IPS-NIHi7 (cell line): ENCODE measurements at regions not wholly inside any gene's neighbourhood (a gene's known extent, or its start where the extent isn't known, plus 50 kb on each side); places are given as distances from the start of the nearest gene placed in this dataset.
"Not testable (repeated sequence)": the region's sequence is repeated elsewhere in the genome, so short reads cannot be mapped to it uniquely, and the experiment has no call there.

ENCODE experiments used
- DNase-seq: peaks from one replicate; pipeline ENCODE4 v3.0.0; 2012; ENCODE audit warnings: mixed read lengths; ENCODE audit errors: extremely low spot score

GRCh38 chr9:73996844-73997243 lies 500.3 kb upstream of the RORB start:
- no peak for DNase-seq

GRCh38 chr9:74001382-74001781 lies 495.8 kb upstream of the RORB start:
- no peak for DNase-seq

DNA sequence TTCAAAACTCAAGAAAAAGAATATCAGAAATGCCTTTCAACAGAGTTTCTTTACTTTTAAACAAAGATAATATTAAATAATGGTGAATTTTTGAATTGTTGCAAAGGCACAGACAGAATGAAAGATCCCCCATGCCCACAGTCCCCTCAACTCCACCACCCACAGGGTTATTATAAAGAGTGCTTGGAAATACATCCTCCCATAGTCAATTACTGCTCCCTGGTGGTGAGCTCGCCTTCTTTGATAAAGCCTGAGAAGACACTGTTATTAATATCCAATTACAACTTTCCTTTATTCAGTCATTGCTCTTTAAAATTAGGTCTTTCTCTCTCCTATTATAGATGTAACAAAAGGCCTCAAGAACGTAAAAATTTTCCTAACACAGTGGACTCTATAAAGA lies 490.2 kb upstream of the RORB start:
- DNase-seq = peak; percentile 52

- no peak for DNase-seq
Measured at GRCh38 chr9:74007833-74008232, 489.3 kb upstream of the RORB start.

GRCh38 chr9:74016004-74016403 lies 481.1 kb upstream of the RORB start:
- no peak for DNase-seq

DNA sequence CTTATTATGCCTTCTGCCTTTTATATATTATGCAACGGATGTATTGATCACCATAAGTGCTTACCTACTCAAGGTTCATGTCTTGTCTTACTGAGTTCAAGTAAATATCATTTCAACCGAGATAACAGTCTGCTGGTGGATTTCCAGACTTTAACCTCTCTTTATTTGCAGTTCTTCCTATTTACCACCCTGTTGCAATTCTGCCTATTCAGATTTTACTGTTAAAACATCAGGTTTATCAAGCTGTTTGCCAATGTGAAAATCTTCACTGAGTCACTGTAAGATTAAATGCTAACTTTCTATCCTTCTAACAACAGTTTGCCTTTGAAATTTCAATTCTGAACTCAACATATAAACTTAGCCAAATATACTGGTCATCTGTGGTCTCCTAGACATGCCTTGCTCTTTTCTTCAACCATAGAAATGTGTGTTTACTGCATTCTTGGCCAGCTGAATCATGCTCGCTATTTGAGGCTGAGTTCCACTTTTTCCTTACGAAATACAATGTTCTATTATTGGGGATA lies 471.7 kb upstream of the RORB start:
- DNase-seq = no peak

DNA sequence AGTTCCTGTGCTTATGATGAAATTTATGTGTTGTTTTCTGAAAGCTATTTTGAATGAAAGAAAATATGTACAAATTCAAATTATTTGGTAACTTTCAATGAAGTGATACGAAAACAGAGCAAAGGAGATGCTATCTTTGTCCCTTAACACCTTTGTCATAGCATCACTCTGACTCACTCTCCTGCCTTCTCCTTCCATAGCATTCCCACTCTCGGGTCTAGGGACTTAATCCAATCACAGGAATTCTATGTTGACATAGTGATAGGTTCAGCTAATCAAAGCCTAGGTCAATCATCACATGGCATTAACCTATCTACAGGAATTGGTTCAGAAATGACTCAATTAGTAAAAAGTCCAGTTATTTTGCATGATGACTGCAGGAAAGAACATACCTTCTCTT lies 464.7 kb upstream of the RORB start:
- DNase-seq = no peak

DNA sequence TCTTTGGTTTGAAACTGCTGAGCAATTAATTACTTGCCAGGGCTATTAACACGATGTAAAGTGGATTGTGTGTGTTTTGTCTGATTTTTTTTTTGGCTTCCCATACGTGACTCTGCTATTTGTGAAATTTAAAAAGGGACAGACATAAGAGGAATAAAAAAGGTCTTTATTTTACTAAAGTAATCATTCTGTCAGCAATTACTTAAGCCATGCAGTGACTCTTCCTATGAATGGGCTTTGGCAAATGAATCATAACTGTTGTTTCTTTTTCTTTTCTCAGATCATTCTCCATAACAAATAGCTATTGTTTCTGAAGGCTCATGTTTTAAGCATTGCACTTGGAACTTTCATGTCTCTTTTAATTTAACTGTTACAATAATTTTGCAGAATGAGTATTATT lies 461.3 kb upstream of the RORB start:
- DNase-seq = no peak

DNA sequence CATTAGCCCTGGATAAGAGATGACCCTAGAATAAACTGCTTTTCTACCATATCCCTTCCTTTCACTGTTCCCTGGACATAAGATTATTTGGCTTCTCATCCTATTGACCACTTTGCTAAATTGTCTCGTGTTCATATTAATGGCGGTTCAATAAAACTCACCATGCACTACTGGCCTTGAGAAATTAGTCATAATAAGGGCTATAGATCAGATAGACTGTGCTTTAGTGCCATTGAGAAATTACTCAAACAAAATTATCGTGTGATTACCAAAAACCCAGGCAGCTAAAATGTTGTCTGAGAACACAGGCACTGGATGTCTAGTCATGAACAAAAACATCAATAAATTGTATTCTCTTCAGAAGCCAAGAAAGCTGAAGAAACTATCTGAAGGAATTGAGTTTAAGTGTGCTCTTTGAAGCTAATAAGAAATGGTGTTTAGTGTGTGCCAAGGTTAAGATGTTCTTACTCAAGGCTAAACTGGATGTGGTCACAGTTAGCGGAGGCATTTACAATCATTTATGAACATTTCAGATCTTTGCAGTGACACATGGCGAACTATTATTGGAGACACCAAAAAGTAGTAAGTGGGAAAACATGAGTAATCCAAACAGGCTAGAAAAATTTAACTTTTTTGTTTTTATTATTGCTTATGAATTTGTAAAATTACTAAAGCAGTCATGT lies 460.4 kb upstream of the RORB start:
- DNase-seq = no peak

- DNase-seq = no peak
Measured at GRCh38 chr9:74037274-74037673, 459.9 kb upstream of the RORB start.

DNA sequence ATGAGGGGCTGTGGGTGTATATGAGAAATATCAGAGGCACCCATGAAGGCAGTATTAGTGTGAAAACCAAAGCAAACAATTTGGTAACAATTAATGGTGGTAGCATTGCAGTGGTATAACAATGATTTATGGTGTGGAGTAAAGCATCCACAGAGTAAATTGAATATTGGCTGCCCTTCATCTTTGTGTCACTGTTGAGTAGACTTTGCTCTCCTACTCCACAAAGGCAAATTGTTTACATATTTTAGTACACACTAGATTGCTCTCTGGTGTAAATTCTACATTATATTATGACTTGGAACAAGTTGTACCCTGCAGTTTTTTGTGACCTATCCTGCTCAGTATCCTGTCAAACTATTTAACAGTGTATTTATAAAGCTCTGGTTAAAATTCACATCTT lies 455.5 kb upstream of the RORB start:
- no peak for DNase-seq

DNA sequence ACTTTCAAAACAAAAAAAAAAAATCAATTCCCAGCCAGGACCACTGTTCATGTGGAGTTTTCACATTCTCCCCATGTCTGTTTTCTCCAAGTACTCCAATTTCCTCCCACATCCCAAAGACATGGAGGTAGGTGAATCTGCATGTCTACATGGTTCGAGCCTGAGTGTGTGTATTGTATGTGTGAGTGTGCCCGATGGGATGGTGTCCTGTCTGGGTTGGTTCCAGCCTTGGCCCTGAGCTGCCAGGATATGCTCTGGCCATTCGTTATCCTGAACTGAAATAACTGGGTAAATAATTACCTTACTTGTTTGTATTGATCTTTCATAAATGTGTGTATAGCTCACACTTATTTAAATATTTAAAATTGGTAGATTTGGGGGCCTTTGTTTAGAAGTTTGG lies 452.3 kb upstream of the RORB start:
- DNase-seq = no peak

DNA sequence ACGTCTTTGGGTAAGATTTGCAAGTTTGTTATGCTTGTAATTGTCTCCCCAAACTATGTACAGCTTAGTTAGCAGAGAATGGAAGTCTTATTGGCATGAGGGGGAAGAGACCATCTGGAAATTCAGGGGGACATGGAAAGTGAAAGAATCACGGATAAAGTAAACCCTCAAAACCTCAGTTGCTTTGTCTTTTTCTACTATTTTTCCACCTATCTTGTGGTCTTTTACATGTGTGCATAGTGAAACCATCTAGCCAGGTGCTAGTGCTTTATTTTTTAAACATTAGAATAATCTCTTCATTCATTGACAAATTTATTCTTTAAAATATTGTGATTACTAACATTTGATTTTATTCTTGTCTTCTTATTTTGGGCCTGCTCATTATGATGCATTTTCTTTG lies 441.1 kb upstream of the RORB start:
- no peak for DNase-seq

DNA sequence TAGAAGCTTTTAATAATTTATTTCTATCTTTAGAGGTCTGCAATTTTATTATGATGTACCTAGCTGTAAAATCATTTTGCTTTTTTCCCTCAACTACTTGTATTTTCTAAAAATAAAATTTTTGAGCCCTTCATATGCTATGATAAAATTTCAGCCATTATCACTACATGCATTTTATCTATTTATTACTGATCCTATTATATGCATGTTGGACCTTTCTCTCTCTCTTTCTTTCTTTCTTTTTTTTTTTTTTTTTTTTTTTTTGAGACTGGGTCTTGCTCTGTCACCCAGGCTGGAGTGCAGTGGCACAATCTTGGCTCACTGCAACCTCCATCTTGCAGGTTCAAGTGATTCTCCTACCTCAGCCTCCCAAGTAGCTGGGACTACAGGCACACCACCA lies 440.1 kb upstream of the RORB start:
- DNase-seq = not testable (repeated sequence)

DNA sequence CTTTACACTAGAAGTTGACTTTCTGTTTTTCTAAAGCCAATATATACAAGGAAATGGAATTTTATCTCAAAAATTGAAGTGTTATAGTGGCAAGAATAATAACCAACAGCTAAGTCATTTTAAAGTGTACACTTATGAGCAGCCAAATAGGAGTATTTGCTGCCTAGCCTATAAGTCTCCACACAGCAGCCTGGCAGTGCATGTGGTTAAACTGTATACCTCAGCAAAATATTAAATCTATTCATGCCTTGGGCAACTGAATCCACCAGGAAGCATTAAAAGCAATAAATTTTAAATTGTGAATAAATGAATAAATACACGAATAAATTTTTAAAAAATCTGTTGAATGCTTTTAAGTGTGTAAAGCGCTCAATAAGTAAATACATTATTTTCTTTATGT lies 432.4 kb upstream of the RORB start:
- no peak for DNase-seq

GRCh38 chr9:74066128-74066527 lies 431.0 kb upstream of the RORB start:
- no peak for DNase-seq

DNA sequence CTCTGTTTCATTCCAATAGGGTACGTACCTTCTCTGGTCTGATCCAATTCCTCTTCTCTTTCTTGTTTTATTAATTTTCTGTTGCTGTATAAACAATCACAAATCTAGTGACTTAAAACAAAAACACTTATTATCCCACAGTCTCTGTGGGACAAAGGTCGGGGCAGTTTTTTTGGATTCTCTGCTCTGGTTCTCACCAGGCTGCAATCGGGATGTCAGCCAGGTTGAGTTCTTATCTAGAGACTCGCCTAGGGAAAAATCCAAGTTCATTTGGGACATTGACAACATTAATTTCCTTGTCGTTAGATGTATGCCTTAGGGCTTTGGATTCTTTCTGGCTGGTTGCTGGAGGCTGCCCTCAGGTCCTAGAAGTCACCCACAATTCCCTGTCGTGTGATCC lies 430.5 kb upstream of the RORB start:
- no peak for DNase-seq

- DNase-seq = no peak
Measured at GRCh38 chr9:74071502-74071901, 425.6 kb upstream of the RORB start.

GRCh38 chr9:74073897-74074296 lies 423.2 kb upstream of the RORB start:
- no peak for DNase-seq

- DNase-seq = peak; percentile 24
Measured at GRCh38 chr9:74078647-74079046, 418.5 kb upstream of the RORB start.

DNA sequence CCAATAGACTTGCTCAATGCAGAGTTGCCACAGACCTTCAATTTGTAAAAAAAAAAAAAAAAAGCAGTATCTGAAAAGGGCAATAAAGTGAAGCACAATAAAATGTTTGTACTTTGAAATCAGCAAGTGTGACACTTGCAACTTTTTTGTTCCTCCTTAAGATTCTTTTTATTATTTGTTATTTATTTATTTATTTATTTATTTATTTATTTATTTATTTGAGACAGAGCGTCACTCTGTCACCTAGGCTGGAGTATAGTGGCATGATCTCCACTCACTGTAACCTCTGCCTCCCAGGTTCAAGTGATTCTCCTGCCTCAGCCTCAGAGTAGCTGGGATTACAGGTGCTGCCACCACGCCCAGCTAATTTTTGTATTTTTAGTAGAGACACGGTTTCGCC lies 416.5 kb upstream of the RORB start:
- not testable (repeated sequence) for DNase-seq

- DNase-seq = no peak
Measured at GRCh38 chr9:74083681-74084433, 413.3 kb upstream of the RORB start.

DNA sequence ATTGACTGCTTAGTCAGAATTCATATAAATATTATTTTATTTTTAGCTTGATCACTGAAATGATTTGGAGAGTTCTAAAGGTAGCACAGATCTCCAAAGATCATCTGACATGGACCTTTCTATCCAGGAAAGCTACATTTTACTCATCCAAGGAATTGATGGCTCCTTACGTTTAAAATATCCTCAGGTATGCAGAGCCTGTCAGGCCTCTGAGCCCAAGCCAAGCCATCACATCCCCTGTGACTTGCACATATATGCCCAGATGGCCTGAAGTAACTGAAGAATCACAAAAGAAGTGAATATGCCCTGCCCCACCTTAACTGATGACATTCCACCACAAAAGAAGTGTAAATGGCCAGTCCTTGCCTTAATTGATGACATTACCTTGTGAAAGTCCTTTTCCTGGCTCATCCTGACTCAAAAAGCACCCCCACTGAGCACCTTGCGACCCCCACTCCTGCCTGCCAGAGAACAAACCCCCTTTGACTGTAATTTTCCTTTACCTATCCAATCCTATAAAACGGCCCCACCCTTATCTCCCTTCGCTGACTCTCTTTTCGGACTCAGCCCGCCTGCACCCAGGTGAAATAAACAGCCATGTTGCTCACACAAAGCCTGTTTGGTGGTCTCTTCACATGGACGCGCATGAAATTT lies 411.6 kb upstream of the RORB start:
- DNase-seq = not testable (repeated sequence)
